SJCRH30 (cell line): ENCODE measurements at regions not wholly inside any gene's neighbourhood (a gene's known extent, or its start where the extent isn't known, plus 50 kb on each side); places are given as distances from the start of the nearest gene placed in this dataset.

Experiments used
- DNase-seq, 2 experiments: peaks; one replicate each; pipeline ENCODE4 v3.0.0-alpha.2; 2015 to 2020
- H3K27ac ChIP-seq: fragments of 250-450 bp; sonication (Bioruptor Pico); 2 replicates; pipeline ENCODE4 v1.5.1; 2020; ENCODE audit warnings: mild to moderate bottlenecking, moderate library complexity
- H3K27me3 ChIP-seq: fragments of 250-450 bp; sonication (Bioruptor Pico); 2 replicates; pipeline ENCODE4 v1.5.1; 2020; ENCODE audit warnings: mild to moderate bottlenecking, moderate library complexity
- H3K36me3 ChIP-seq: fragments of 250-450 bp; sonication (Bioruptor Pico); 2 replicates; pipeline ENCODE4 v1.5.1; 2020; ENCODE audit warnings: mild to moderate bottlenecking, moderate library complexity
- H3K4me1 ChIP-seq: fragments of 250-450 bp; sonication (Bioruptor Pico); 2 replicates; pipeline ENCODE4 v1.5.1; 2020; ENCODE audit warnings: mild to moderate bottlenecking, moderate library complexity
- H3K4me3 ChIP-seq: fragments of 250-450 bp; sonication (Bioruptor Pico); 2 replicates; pipeline ENCODE4 v1.5.1; 2020; ENCODE audit warnings: mild to moderate bottlenecking, moderate library complexity
- H3K9me3 ChIP-seq: fragments of 250-450 bp; sonication (Bioruptor Pico); replicated peaks from 2 replicates; pipeline ENCODE4 v1.5.1; 2020; ENCODE audit warnings: mild to moderate bottlenecking, moderate library complexity

DNA sequence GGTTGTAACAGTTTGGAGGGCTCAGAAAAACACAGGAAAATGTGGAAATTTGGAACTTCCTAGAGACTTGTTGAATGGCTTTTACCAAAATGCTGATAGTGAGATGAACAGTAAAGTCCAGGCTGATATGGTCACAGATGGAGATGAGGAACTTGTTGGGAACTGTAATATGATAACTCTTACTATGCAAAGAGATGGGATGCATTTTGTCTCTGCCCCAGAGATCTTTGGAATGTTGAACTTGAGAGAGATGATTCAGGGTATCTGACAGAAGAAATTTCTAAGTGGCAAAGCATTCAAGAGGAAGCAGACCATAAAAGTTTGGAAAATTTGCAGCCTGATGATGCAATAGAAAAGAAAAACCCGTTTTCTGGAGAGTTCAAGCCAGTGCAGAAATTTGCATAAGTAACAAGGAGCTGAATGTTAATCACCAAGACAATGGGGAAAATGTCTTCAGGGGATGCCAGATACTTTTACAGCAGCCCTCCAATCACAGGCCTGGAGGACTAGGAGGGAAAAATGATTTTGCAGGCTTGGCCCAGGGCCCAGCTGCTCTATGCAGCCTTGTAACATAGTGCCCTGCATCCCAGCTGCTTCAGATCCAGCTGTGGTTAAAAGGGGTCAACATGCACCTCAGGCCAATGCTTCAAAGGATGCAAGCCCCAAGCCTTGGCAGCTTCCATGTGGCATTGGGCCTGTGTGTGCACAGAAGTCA lies 572.7 kb upstream of the ATP2B1 start:
- H3K27me3 ChIP-seq = no peaks in the 10 kb centered on the region
- peaks cover 4% of the 10 kb centered on the region for H3K9me3 ChIP-seq
- no peak for DNase-seq
- no peak overlapping the region for H3K27ac ChIP-seq
- no peaks in the 10 kb centered on the region for H3K4me1 ChIP-seq
- no peaks in the 10 kb centered on the region for H3K36me3 ChIP-seq
- H3K4me3 ChIP-seq = no peak overlapping the region

DNA sequence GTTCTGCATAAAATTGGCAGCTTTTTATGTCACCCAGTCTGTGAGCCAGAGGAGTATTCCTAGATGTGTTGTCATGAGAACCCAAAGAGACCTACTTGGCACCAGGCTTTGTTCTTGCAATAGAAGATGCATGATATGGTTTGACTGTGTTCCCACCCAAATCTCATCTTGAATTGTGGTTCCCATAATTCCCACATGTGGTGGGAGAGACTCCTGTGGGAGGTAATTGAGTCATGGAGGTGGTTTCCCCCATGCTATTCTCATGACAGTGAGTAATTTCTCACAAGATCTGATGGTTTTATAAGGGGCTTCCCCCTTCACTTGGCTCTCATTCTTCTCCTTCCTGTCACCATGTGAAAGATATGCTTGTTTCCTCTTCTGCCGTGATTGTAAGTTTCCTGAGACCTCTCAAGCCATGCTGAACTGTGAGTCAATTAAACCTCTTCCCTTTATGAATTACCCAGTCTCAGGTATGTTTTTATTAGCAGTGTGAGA lies 572.0 kb upstream of the ATP2B1 start:
- H3K27me3 ChIP-seq = no peaks in the 10 kb centered on the region
- no peak overlapping the region for H3K4me3 ChIP-seq
- DNase-seq = no peak
- no peak overlapping the region for H3K27ac ChIP-seq
- no peaks in the 10 kb centered on the region for H3K4me1 ChIP-seq
- no peaks in the 10 kb centered on the region for H3K36me3 ChIP-seq
- peaks cover 4% of the 10 kb centered on the region for H3K9me3 ChIP-seq

- no peaks in the 10 kb centered on the region for H3K27me3 ChIP-seq
- H3K27ac ChIP-seq = no peak overlapping the region
- no peak for DNase-seq
- H3K4me3 ChIP-seq = no peak overlapping the region
- H3K4me1 ChIP-seq = no peaks in the 10 kb centered on the region
- H3K9me3 ChIP-seq = peaks cover 4% of the 10 kb centered on the region
- no peaks in the 10 kb centered on the region for H3K36me3 ChIP-seq
Observed at GRCh38 chr12:90280033-90280432, 571.4 kb upstream of the ATP2B1 start.

DNA sequence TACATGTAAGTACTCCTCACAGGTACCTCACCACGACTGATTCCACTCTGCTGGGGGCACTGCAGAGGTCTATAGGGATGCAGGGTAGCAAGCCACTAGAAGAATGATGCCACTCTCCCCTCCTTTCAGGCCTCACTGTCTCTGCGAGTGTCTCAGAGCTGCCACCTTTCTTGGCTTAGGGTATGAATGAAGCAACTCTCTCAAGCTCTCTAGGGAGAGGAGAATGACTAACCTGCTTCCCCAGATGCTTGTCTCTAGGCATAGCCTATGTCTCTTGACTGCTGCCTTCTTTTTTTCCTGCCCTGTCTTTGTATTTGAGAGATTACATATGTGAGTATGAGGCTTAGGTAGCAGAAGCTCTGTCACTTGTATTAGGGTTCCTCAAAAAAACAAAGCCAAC lies 566.5 kb upstream of the ATP2B1 start:
- Histone ChIP-seq H3K36me3 (no peaks in the 10 kb centered on the region), H3K4me1 (no peaks in the 10 kb centered on the region), H3K27ac (no peak overlapping the region), H3K4me3 (no peak overlapping the region), H3K27me3 (no peaks in the 10 kb centered on the region), H3K9me3 (no peaks in the 10 kb centered on the region)
- DNase-seq = no peak

- Histone ChIP-seq H3K9me3 (no peaks in the 10 kb centered on the region), H3K4me3 (no peak overlapping the region), H3K36me3 (no peaks in the 10 kb centered on the region), H3K27ac (no peak overlapping the region), H3K4me1 (no peaks in the 10 kb centered on the region), H3K27me3 (no peaks in the 10 kb centered on the region)
- no peak for DNase-seq
Observed at GRCh38 chr12:90274407-90274806, 565.8 kb upstream of the ATP2B1 start.

GRCh38 chr12:90268574-90268973 lies 559.9 kb upstream of the ATP2B1 start:
- H3K9me3 ChIP-seq = no peaks in the 10 kb centered on the region
- H3K27me3 ChIP-seq = no peaks in the 10 kb centered on the region
- DNase-seq = no peak
- no peaks in the 10 kb centered on the region for H3K36me3 ChIP-seq
- no peak overlapping the region for H3K4me3 ChIP-seq
- H3K27ac ChIP-seq = no peak overlapping the region
- H3K4me1 ChIP-seq = peaks cover 4% of the 10 kb centered on the region; the same call in 1 of the 2 replicates

GRCh38 chr12:90262251-90262650 lies 553.6 kb upstream of the ATP2B1 start:
- Histone ChIP-seq H3K27ac (peak overlapping the region; percentile 84), H3K9me3 (no peaks in the 10 kb centered on the region), H3K36me3 (no peaks in the 10 kb centered on the region), H3K4me1 (peaks cover 47% of the 10 kb centered on the region), H3K4me3 (no peak overlapping the region), H3K27me3 (no peaks in the 10 kb centered on the region)
- DNase-seq = peak in 1 of 2 experiments; percentile 42

- Histone ChIP-seq H3K9me3 (no peaks in the 10 kb centered on the region), H3K27me3 (no peaks in the 10 kb centered on the region), H3K36me3 (no peaks in the 10 kb centered on the region), H3K4me3 (no peak overlapping the region), H3K27ac (peak overlapping the region; percentile 84), H3K4me1 (peaks cover 47% of the 10 kb centered on the region)
- DNase-seq = peak; percentile 62 to 89
Observed at GRCh38 chr12:90261283-90261682, 552.6 kb upstream of the ATP2B1 start.

- Histone ChIP-seq H3K4me3 (no peak overlapping the region), H3K27ac (peak overlapping the region; percentile 84), H3K9me3 (no peaks in the 10 kb centered on the region), H3K4me1 (peaks cover 47% of the 10 kb centered on the region), H3K27me3 (no peaks in the 10 kb centered on the region), H3K36me3 (no peaks in the 10 kb centered on the region)
- DNase-seq = peak; percentile 78 to 86
Observed at GRCh38 chr12:90260136-90260535, 551.5 kb upstream of the ATP2B1 start.

DNA sequence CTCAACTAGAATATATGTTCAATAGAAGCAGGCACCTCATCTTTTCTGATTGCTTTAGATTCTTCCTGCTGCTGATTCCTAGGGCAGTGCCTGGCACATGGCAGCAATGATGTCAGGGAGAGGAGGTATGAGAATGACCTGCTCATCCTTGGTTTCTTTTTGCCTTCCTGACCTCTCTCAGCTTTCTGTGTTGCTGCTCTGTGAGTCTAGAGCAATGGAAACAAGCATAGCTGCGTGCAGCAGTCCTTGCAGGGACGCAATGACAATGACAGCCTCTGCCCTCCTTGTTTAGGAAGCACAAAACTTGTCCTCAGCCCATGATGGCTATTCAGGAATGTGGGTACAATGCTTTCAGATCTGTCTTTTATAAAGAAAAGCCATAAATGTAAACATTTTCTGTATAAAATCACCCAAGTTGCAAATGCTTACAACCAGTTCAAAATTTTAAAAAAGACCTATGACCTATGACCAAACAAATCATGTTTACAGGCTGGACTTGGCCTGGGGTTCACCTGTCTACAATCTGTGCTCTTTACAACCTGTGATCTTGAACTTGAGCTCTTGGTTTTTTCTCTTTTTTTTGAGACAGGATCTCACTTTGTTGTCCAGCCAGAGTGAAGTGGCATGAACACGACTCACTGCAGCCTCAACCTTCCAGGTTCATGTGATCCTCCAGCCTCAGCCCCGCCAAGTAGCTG lies 549.4 kb upstream of the ATP2B1 start:
- no peak for DNase-seq
- H3K27me3 ChIP-seq = no peaks in the 10 kb centered on the region

GRCh38 chr12:90254796-90255195 lies 546.2 kb upstream of the ATP2B1 start:
- no peaks in the 10 kb centered on the region for H3K9me3 ChIP-seq
- peaks cover 24% of the 10 kb centered on the region for H3K4me1 ChIP-seq
- no peak overlapping the region for H3K27ac ChIP-seq
- DNase-seq = no peak
- no peaks in the 10 kb centered on the region for H3K36me3 ChIP-seq
- H3K27me3 ChIP-seq = no peaks in the 10 kb centered on the region
- H3K4me3 ChIP-seq = no peak overlapping the region

More for the DNA sequence above, 549.4 kb upstream of the ATP2B1 start:
- Histone ChIP-seq H3K36me3 (no peaks in the 10 kb centered on the region), H3K4me3 (no peak overlapping the region), H3K27ac (no peak overlapping the region), H3K4me1 (peaks cover 53% of the 10 kb centered on the region), H3K9me3 (no peaks in the 10 kb centered on the region)

- peaks cover 18% of the 10 kb centered on the region for H3K4me1 ChIP-seq
- H3K4me3 ChIP-seq = no peak overlapping the region
- no peaks in the 10 kb centered on the region for H3K27me3 ChIP-seq
- no peaks in the 10 kb centered on the region for H3K36me3 ChIP-seq
- peak; percentile 93 to 96 for DNase-seq
- peak overlapping the region; percentile 26 for H3K27ac ChIP-seq
- no peaks in the 10 kb centered on the region for H3K9me3 ChIP-seq
Observed at GRCh38 chr12:90253674-90254181, 545.1 kb upstream of the ATP2B1 start.

- H3K27ac ChIP-seq = peak overlapping the region; percentile 26
- no peaks in the 10 kb centered on the region for H3K9me3 ChIP-seq
- peaks cover 18% of the 10 kb centered on the region for H3K4me1 ChIP-seq
- H3K4me3 ChIP-seq = no peak overlapping the region
- no peaks in the 10 kb centered on the region for H3K36me3 ChIP-seq
- no peak for DNase-seq
- no peaks in the 10 kb centered on the region for H3K27me3 ChIP-seq
Observed at GRCh38 chr12:90253136-90253535, 544.5 kb upstream of the ATP2B1 start.

- Histone ChIP-seq H3K4me3 (no peak overlapping the region), H3K27ac (no peak overlapping the region), H3K27me3 (no peaks in the 10 kb centered on the region), H3K36me3 (no peaks in the 10 kb centered on the region), H3K9me3 (no peaks in the 10 kb centered on the region), H3K4me1 (peaks cover 18% of the 10 kb centered on the region)
- DNase-seq = peak in 1 of 2 experiments; percentile 31
Observed at GRCh38 chr12:90250766-90251165, 542.1 kb upstream of the ATP2B1 start.

- H3K4me3 ChIP-seq = no peak overlapping the region
- no peaks in the 10 kb centered on the region for H3K27me3 ChIP-seq
- no peak for DNase-seq
- H3K36me3 ChIP-seq = no peaks in the 10 kb centered on the region
- H3K4me1 ChIP-seq = peaks cover 18% of the 10 kb centered on the region
- H3K27ac ChIP-seq = no peak overlapping the region
- H3K9me3 ChIP-seq = no peaks in the 10 kb centered on the region
Observed at GRCh38 chr12:90250042-90250441, 541.4 kb upstream of the ATP2B1 start.
